Activated CD8-positive, alpha-beta memory T cell treated with anti-CD3 and anti-CD28 coated beads, Interleukin-2, amount 10 ng/mL, durations not matched to agents 7 days and 5 days (primary cell): ENCODE measurements at regions not wholly inside any gene's neighbourhood (a gene's known extent, or its start where the extent isn't known, plus 50 kb on each side); places are given as distances from the start of the nearest gene placed in this dataset.
"Not testable (repeated sequence)": the region's sequence is repeated elsewhere in the genome, so short reads cannot be mapped to it uniquely, and the experiment has no call there.

Experiments
- ATAC-seq: fragments of 150-1000 bp; cut with Tn5 transposase; one replicate; pipeline ENCODE4 v1.10.0; 2021; ENCODE audit warnings: moderate library complexity
- CTCF ChIA-PET: fragments of 350-600 bp; sonication (Branson Sonifier 250); formaldehyde crosslinking; loops from one replicate; lab custom pipeline; 2021; ENCODE audit warnings: antibody characterized with exemption; lab: Charles Lee
- DNase-seq: peaks from one replicate; pipeline ENCODE4 v3.0.0-alpha.2; 2020
- H3K27ac Mint-ChIP-seq: one replicate; pipeline ENCODE4 v1.8.0; 2021; ENCODE audit warnings: mild to moderate bottlenecking, mixed read lengths
- H3K27me3 Mint-ChIP-seq: one replicate; pipeline ENCODE4 v1.8.0; 2021; ENCODE audit warnings: mixed read lengths
- H3K36me3 Mint-ChIP-seq: one replicate; pipeline ENCODE4 v1.8.0; 2021; ENCODE audit warnings: mild to moderate bottlenecking, mixed read lengths
- H3K4me1 Mint-ChIP-seq: one replicate; pipeline ENCODE4 v1.8.0; 2021; ENCODE audit warnings: mixed read lengths
- H3K4me3 Mint-ChIP-seq: one replicate; pipeline ENCODE4 v1.8.0; 2021; ENCODE audit warnings: mild to moderate bottlenecking, moderate library complexity, mixed read lengths
- H3K9me3 Mint-ChIP-seq: one replicate; pipeline ENCODE4 v1.8.0; 2022; ENCODE audit warnings: low read depth, mixed read lengths

DNA sequence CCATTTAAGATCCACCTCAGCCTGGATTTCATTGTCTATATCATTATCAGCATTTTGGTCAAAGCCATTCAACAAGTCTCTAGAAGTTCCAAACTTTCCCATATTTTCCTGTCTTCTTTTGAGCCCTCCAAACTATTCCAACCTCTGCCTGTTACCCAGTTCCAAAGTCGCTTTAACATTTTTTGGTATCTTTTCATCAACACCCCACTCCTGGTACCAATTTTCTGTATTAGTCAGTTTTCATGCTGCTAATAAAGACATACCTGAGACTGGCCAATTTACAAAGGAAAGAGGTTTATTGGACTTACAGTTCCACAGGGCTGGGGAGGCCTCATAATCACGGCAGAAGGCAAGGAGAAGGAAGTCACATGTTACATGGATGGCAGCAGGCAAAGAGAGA is 982.9 kb downstream of the TAF11L14 start:
- H3K4me3 Mint-ChIP-seq, H3K27ac Mint-ChIP-seq, H3K27me3 Mint-ChIP-seq, CTCF ChIA-PET, H3K36me3 Mint-ChIP-seq, DNase-seq, ATAC-seq, H3K4me1 Mint-ChIP-seq, H3K9me3 Mint-ChIP-seq: not testable (repeated sequence)

DNA sequence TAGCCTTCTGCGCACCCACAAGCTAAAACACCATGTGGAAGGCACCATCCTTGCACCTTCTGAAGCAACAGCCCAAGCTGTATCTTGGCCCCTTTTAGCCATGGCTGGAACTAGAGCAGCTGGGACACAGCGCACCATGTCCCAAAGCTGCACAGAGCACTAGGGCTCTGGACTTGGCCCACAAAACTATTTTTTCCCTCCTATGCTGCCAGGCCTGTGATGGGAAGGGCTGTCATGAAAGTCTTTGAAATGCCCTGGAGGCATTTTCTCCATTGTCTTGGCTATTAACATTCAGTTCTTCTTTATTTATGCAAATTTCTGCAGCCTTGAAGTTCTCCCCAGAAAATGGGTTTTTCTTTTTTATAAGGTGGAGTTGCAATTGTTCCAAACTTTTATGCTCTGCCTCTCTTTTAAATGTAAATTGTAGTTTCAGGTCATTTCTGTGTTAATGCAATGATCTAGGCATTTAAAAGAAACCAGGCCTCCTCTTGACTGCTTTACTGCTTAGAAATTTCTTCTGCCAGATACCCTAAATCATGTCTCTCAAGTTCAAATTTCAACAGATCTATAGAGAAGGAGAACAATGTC is 996.3 kb downstream of the TAF11L14 start:
- Mint-ChIP-seq H3K4me3 (no peak overlapping the region), H3K4me1 (no peaks in the 10 kb centered on the region), H3K36me3 (no peaks in the 10 kb centered on the region), H3K9me3 (peaks cover 3% of the 10 kb centered on the region), H3K27me3 (no peaks in the 10 kb centered on the region), H3K27ac (no peak overlapping the region)
- DNase-seq (no peak), ATAC-seq (no peak)
- CTCF ChIA-PET: no interaction called here

DNA sequence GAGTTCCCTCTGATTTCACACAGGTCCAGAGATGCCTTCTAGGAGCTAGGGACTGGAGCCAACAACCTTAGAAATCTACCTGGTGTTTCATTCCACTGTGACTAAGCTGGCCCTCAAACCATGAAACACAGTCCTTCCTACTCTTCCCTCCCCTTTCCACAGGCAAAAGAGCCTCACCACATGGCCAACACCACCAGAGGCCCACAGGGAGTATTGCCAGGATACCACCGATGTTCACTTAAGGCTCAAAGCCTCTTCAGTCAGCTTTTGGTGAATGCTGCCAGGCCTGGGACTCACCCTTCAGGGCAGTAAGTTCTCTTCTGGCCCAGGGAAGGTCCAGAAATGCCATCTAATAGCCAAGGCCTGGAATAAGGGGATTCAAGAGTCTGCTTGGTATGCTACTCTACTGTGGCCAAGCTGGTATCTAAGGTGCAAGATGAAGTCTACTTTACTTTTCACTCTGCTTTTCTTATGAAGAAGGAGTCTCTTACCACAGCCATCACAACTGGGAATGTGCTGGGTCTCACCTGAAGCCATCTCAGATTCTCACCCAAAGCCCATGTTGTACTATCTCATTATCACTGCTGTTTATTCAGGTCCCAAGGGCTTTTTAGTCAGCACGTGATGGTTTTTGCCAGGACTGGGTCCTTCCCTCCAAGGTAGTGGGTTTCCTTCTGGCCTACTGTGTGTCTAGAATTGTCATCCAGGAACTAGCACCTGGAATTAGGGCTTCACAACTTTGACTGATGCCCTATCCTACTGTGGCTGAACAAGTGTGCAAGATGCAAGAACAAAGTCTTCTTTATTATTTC is 1018.4 kb downstream of the TAF11L14 start:
- Mint-ChIP-seq H3K4me1 (no peaks in the 10 kb centered on the region), H3K36me3 (no peaks in the 10 kb centered on the region), H3K4me3 (no peak overlapping the region), H3K27me3 (no peaks in the 10 kb centered on the region), H3K27ac (no peak overlapping the region), H3K9me3 (peaks cover 7% of the 10 kb centered on the region)
- DNase-seq (no peak), ATAC-seq (no peak)
- CTCF ChIA-PET: no interaction called here

DNA sequence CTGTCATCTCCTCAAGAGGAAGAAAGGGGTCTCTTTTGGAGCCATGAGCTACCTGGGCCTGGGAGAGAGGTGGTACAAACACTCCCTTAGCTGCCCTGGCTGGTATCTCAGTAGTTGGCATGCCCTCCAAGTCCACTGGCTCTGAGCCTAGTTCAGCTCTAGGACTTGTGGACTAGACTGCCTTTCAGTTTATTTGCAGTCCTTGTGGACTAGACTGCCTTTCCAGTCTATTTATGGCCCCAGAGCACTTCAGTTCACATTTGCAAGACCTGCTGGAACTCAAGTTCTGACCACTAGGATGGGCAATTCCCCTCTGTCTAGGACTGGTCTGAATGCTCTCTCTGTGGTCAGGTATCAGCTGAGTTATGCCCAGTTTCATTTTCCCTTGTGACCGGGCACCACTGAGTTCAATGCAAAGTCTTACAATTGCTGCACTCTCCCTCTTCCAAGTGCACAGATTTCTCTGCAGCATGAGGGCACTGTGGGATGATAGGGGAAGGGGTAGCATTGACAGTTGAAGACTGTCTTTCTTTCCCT is 1019.0 kb downstream of the TAF11L14 start:
- peaks cover 7% of the 10 kb centered on the region for H3K9me3 Mint-ChIP-seq
- CTCF ChIA-PET: no interaction called here
- H3K36me3 Mint-ChIP-seq: no peaks in the 10 kb centered on the region
- no peaks in the 10 kb centered on the region for H3K27me3 Mint-ChIP-seq
- no peak for ATAC-seq
- H3K4me1 Mint-ChIP-seq: no peaks in the 10 kb centered on the region
- H3K4me3 Mint-ChIP-seq: no peak overlapping the region
- no peak for DNase-seq
- no peak overlapping the region for H3K27ac Mint-ChIP-seq

DNA sequence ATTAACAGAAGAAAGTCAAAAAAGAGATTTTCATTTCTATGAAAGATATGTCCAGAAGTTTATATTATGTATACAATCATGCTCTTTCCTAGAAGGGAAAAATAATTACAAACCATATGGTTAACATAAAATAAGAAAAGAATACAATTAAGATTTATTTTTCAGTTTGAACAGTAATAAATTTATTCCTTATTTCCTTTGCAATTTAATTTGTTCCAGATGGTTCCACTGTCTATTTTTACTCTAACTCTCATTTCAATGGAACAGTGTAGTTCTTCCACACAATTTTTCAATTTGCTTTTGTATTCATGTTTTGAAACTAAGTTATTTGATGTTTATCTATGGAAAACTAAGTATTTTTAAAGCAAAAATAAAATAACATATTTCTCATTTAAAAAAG is 1026.3 kb downstream of the TAF11L14 start:
- Mint-ChIP-seq H3K4me1 (no peaks in the 10 kb centered on the region), H3K4me3 (no peak overlapping the region), H3K9me3 (no peaks in the 10 kb centered on the region), H3K27ac (no peak overlapping the region), H3K27me3 (no peaks in the 10 kb centered on the region), H3K36me3 (no peaks in the 10 kb centered on the region)
- ATAC-seq (no peak), DNase-seq (no peak)
- CTCF ChIA-PET: no interaction called here

- H3K4me3 Mint-ChIP-seq: no peak overlapping the region
- no peaks in the 10 kb centered on the region for H3K36me3 Mint-ChIP-seq
- ATAC-seq: no peak
- no peaks in the 10 kb centered on the region for H3K27me3 Mint-ChIP-seq
- H3K4me1 Mint-ChIP-seq: no peaks in the 10 kb centered on the region
- no peaks in the 10 kb centered on the region for H3K9me3 Mint-ChIP-seq
- no peak for DNase-seq
- CTCF ChIA-PET: no interaction called here
- no peak overlapping the region for H3K27ac Mint-ChIP-seq
Measured at GRCh38 chr5:18662231-18662630, 1028.0 kb downstream of the TAF11L14 start.

GRCh38 chr5:18674212-18674611 is 1040.0 kb downstream of the TAF11L14 start:
- H3K27ac Mint-ChIP-seq, ATAC-seq, H3K27me3 Mint-ChIP-seq, H3K4me3 Mint-ChIP-seq, DNase-seq, H3K36me3 Mint-ChIP-seq, H3K4me1 Mint-ChIP-seq, CTCF ChIA-PET, H3K9me3 Mint-ChIP-seq: not testable (repeated sequence)

GRCh38 chr5:18675041-18675440 is 1040.8 kb downstream of the TAF11L14 start:
- Mint-ChIP-seq H3K9me3 (no peaks in the 10 kb centered on the region), H3K4me1 (no peaks in the 10 kb centered on the region), H3K4me3 (no peak overlapping the region), H3K36me3 (no peaks in the 10 kb centered on the region), H3K27ac (no peak overlapping the region), H3K27me3 (no peaks in the 10 kb centered on the region)
- ATAC-seq (no peak), DNase-seq (no peak)
- CTCF ChIA-PET: no interaction called here

- H3K27me3 Mint-ChIP-seq: no peaks in the 10 kb centered on the region
- H3K4me3 Mint-ChIP-seq: no peak overlapping the region
- H3K9me3 Mint-ChIP-seq: no peaks in the 10 kb centered on the region
- CTCF ChIA-PET: no interaction called here
- DNase-seq (no peak), ATAC-seq (no peak)
- no peaks in the 10 kb centered on the region for H3K36me3 Mint-ChIP-seq
- no peaks in the 10 kb centered on the region for H3K4me1 Mint-ChIP-seq
- no peak overlapping the region for H3K27ac Mint-ChIP-seq
Measured at GRCh38 chr5:18686253-18686652, 1052.0 kb downstream of the TAF11L14 start.

DNA sequence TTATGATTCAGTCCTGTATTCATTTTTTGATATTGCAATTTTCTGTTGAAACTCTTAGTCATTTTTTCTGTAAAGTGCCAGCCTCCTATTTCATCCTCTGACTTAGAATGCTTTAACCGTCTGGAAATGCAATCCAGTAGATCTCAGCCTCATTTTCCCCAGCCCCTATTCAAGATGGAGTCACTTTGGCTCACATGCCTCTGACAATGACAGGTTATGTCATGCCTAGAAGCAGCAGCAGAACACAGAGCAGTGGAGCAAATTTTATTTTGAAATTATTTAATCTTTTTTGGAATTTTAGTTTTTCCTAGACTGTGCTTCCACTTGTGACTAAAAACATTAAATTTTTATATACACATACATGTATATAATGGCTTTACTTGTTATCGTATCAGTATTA is 1053.2 kb downstream of the TAF11L14 start:
- Mint-ChIP-seq H3K4me3 (no peak overlapping the region), H3K27me3 (no peaks in the 10 kb centered on the region), H3K4me1 (no peaks in the 10 kb centered on the region), H3K9me3 (no peaks in the 10 kb centered on the region), H3K36me3 (no peaks in the 10 kb centered on the region), H3K27ac (no peak overlapping the region)
- ATAC-seq (no peak), DNase-seq (no peak)
- CTCF ChIA-PET: no interaction called here

DNA sequence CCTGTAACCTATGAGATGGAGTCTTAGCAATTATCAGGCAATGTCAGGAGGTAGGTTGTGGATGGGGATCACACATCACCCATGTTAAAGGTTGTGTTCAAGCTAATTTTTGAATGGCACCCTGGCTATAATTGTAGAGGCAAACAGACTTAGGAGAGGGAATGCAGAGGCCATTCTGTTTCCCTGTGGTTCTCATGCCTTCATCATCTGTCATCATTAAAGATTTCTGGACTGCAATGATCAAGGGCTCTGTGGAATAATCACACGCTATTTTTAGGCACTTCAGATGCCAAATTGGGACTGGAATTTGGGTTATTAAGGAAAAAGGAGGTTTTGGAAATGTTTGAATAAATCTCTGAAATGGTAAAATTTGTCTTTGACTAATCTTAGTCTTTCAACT is 1065.4 kb downstream of the TAF11L14 start:
- DNase-seq (no peak), ATAC-seq (no peak)
- H3K4me3 Mint-ChIP-seq: no peak overlapping the region
- H3K4me1 Mint-ChIP-seq: peaks cover 10% of the 10 kb centered on the region
- H3K9me3 Mint-ChIP-seq: no peaks in the 10 kb centered on the region
- CTCF ChIA-PET: interaction anchor here (1.0 to 2.2 kb wide), 3 partner anchors 17 to 49 kb away, joined by 3 to 7 read pairs (median 3); no protein-coding TSS in a partner anchor
- H3K36me3 Mint-ChIP-seq: no peaks in the 10 kb centered on the region
- no peak overlapping the region for H3K27ac Mint-ChIP-seq
- no peaks in the 10 kb centered on the region for H3K27me3 Mint-ChIP-seq

DNA sequence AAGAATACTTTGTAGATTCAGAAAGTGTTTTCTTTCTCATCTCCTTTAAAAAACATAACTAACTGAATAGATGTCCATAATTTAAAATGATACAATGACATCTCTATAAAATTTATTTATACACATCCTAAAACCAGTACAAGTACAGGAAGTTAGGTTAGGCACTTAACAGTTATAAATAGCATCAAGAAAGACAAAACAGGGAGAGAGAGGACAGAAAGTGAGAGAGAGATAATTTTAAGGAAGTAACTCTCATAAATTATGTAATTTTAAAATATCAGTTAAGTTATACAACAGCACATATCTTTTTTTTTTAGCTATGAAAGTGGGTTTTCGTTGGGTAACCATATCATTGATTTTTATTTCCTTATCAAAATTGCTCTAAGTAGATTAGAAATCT is 1068.6 kb downstream of the TAF11L14 start:
- DNase-seq (no peak), ATAC-seq (no peak)
- Mint-ChIP-seq H3K4me1 (peaks cover 10% of the 10 kb centered on the region), H3K9me3 (no peaks in the 10 kb centered on the region), H3K36me3 (no peaks in the 10 kb centered on the region), H3K4me3 (no peak overlapping the region), H3K27me3 (no peaks in the 10 kb centered on the region), H3K27ac (no peak overlapping the region)
- CTCF ChIA-PET: interaction anchor here (0.6 kb wide), 1 partner anchor 44 kb away, joined by 3 read pairs; no protein-coding TSS in a partner anchor

DNA sequence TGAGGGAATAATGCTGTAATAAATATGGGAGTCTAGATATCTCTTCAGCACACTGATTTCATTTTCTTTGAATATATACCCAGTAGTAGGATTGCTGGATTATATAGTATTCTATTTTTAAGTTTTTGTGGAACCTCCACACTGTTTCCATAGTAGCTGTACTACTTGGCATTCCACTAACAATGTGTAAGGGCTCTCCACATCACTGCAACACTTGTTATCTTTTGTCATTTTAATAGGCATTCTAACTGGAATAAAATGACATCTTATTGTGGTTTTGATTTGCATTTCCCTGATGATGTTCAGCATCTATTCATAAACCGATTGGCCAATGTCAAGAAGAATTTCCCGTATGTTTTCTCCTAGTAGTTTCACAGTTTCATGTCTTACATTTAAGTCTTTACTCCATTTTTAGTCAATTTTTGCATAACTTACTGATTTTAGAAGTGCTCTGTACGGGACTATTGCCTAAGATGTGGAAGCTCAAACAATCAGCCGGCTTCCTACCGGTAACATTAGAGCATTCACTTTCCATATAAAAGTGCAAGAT is 1078.8 kb downstream of the TAF11L14 start:
- Mint-ChIP-seq H3K4me3 (no peak overlapping the region), H3K4me1 (no peaks in the 10 kb centered on the region), H3K9me3 (peaks cover 4% of the 10 kb centered on the region), H3K27me3 (no peaks in the 10 kb centered on the region), H3K27ac (no peak overlapping the region), H3K36me3 (no peaks in the 10 kb centered on the region)
- CTCF ChIA-PET: no interaction called here
- ATAC-seq (no peak), DNase-seq (no peak)

DNA sequence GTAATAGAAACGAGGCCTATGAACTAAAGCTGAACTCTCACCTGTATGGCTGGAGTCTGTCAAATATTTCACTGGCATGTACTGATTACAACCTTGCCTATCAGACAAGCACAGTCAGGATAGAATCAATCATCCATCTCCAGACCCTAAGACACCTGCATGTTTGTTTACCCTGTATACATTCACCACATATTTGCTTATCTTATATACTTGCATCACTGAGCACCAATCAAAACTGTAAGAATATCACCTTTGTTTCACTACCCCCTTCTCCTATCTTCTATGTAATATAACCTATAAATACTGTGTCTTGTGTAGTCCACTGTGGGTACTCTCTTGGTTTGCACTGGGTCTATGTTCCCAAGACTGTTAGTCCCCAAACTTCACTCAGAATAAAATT is 1085.7 kb downstream of the TAF11L14 start:
- Mint-ChIP-seq H3K9me3 (no peaks in the 10 kb centered on the region), H3K27me3 (no peaks in the 10 kb centered on the region), H3K27ac (no peak overlapping the region), H3K4me3 (no peak overlapping the region), H3K36me3 (peaks cover 7% of the 10 kb centered on the region), H3K4me1 (no peaks in the 10 kb centered on the region)
- CTCF ChIA-PET: no interaction called here
- no peak for DNase-seq
- ATAC-seq: no peak
